Activated T-helper 2 cell treated with anti-CD3 and anti-CD28 coated beads, Interferon-gamma antibody, Interleukin-2, Interleukin-4, amounts not matched to agents 10 μg/mL and 5 μg/mL and 100 μg/mL, durations not matched to agents 14 hours and 24 hours and 36 hours (primary cell): ENCODE measurements at regions not wholly inside any gene's neighbourhood (a gene's known extent, or its start where the extent isn't known, plus 50 kb on each side); places are given as distances from the start of the nearest gene placed in this dataset.

Experiments used
- DNase-seq: peaks from one replicate; pipeline ENCODE4 v3.0.0; 2021; ENCODE audit warnings: low spot score
- H3K27ac Mint-ChIP-seq: one replicate; pipeline ENCODE4 v1.8.0; 2021; ENCODE audit warnings: mixed read lengths
- H3K27me3 Mint-ChIP-seq: one replicate; pipeline ENCODE4 v1.8.0; 2021; ENCODE audit warnings: low read depth, mixed read lengths
- H3K36me3 Mint-ChIP-seq: one replicate; pipeline ENCODE4 v1.8.0; 2021; ENCODE audit warnings: low read depth, mixed read lengths
- H3K4me1 Mint-ChIP-seq: one replicate; pipeline ENCODE4 v1.8.0; 2021; ENCODE audit warnings: low read depth, mixed read lengths
- H3K4me3 Mint-ChIP-seq: one replicate; pipeline ENCODE4 v1.8.0; 2021; ENCODE audit warnings: low read depth, mild to moderate bottlenecking, moderate library complexity, mixed read lengths
- H3K9me3 Mint-ChIP-seq: one replicate; pipeline ENCODE4 v1.8.0; 2021; ENCODE audit warnings: mixed read lengths
- intact Hi-C: fragments of 100-400 bp; cut with micrococcal nuclease; formaldehyde crosslinking; loops from one replicate; pipeline ENCODE4 v1.15.1; 2023

DNA sequence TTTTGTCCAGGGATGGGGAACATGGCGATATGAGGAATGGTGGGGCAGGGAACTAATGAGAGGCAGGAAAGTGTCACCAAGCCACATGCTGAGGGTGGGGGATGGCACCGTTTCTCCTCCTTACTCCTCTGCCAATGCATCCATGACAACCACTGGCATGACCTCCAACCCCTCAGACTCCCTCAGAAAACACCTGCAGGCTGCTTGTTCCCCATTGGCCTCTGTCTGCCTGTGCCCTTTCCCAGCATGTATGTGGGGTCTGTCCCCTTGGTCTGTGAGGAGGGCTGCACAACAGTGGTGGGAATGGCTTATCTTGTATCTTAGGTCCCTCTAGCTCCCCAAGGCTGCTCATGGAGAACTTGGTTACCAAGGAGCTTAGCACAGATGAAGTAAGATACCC, 137.2 kb upstream of the NGF start:
- Mint-ChIP-seq H3K36me3 (no peaks in the 10 kb centered on the region), H3K27me3 (peaks cover 2% of the 10 kb centered on the region), H3K4me1 (no peaks in the 10 kb centered on the region), H3K27ac (no peak overlapping the region), H3K9me3 (no peaks in the 10 kb centered on the region), H3K4me3 (no peak overlapping the region)
- intact Hi-C loops: no loop called here
- no peak for DNase-seq

DNA sequence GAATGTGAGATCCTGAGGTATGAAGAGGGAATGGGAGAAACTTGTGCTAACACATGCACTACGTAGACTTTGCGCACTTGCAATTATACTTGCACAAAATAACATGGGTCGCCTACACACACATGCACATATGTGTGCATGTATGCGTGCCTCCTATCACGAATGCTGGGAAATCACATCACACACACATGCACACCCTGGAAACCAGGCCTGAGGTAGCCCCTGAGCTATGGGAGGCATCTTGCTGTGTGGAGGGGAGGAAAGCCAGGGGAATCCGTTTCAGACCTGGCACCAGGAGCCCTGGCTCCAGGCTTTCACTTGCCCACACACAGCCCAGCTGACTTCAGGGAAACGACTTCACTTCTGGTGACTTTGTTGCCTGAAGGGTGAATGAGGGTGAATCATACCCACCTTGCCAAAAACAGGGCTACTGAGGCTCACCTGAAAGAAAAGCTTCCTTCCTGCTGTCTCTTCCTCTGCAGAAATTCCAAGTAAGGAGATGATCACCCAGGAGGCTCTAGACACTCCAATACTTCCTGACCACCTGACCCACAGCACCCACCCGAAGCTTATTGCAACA, 136.0 kb upstream of the NGF start:
- Mint-ChIP-seq H3K4me1 (peaks cover 2% of the 10 kb centered on the region), H3K27ac (no peak overlapping the region), H3K9me3 (no peaks in the 10 kb centered on the region), H3K27me3 (peaks cover 2% of the 10 kb centered on the region), H3K4me3 (no peak overlapping the region), H3K36me3 (no peaks in the 10 kb centered on the region)
- intact Hi-C loops: no loop called here
- no peak for DNase-seq

DNA sequence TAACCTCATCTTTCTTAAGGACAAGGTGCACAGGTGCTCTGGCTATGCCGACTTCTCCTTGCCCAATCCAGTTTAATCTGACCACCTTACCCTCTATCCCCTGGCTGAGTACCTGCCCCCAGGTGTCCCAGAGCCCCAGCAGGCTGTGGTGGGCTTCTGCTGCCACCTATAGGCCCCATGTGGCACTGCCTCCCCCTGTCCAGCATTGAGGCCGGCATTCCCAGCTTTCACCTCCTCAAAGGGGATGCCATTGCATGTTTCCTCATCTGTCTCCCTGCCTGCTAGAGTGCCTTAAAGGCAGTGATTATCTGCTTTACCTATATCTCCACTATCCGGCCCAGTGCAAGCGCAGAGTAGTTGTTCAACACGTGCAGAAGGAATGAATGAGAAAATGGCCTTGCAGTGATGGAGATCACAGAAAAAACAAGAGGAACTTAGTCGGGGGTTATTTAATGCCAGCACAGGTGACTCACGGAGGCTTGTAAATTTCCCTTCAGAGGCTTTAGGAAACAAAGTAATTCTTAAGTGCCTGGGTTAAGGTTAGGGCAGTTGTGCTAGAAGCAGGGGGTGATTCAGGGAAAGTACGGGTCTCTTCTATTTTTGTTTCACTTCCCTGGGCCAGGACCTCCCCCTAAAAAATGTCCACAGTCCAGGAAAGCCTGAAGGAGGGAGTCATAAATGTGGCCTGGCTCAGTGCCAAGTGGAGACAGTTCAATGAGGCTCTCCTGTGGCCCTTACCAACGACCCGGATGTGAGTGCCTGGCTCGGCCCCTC, 131.8 kb upstream of the NGF start:
- H3K4me3 Mint-ChIP-seq: no peak overlapping the region
- H3K4me1 Mint-ChIP-seq: peaks cover 2% of the 10 kb centered on the region
- no peak overlapping the region for H3K27ac Mint-ChIP-seq
- no peaks in the 10 kb centered on the region for H3K27me3 Mint-ChIP-seq
- H3K9me3 Mint-ChIP-seq: no peaks in the 10 kb centered on the region
- no peaks in the 10 kb centered on the region for H3K36me3 Mint-ChIP-seq
- intact Hi-C loops: loop anchor here (1.0 to 5.0 kb wide), 2 partner anchors 195 to 333 kb away; no protein-coding TSS in a partner anchor
- DNase-seq: no peak

DNA sequence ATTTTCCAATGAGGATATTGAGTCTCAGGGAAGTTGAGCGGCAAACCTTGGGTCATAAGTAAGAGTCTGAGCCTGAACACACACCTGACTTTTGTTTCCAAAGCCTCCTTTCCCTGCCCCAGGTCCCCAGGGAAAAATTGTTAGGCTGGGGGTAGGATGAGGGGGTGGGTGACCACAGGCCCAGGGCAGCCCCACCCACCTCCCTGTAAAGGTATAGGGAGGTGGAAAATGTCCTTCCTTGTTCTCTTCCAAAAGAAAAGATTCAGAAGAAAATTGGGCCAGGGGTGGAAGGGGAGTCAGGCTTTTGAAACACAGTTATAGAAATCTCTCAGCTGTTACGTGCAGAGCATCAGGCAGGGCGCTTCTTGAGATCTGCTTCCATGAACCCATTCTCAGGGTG, 129.7 kb upstream of the NGF start:
- H3K4me1 Mint-ChIP-seq: peaks cover 2% of the 10 kb centered on the region
- intact Hi-C loops: loop anchor here (5.0 kb wide), 1 partner anchor 330 kb away; no protein-coding TSS in a partner anchor
- no peaks in the 10 kb centered on the region for H3K9me3 Mint-ChIP-seq
- no peak for DNase-seq
- H3K36me3 Mint-ChIP-seq: no peaks in the 10 kb centered on the region
- H3K27ac Mint-ChIP-seq: no peak overlapping the region
- H3K27me3 Mint-ChIP-seq: no peaks in the 10 kb centered on the region
- H3K4me3 Mint-ChIP-seq: no peak overlapping the region

DNA sequence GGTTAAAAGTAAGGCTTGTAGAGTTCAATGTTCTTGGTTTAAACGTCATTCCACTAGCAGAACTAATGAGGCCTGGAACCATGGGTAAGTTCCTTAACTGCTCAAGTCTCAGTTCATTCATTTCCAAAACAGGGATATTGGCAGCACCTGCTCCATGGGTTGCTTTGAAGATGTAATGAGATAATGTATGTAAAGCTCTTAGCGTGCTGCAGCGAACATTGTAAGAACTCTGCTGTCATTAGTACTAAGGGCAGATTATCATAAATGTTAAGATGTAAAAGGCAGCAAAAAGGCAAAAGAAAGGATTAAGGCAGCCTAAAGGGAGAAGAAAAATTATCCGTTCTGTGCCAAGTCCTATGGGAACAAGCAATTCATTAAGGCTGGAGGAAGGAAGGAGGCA, 129.1 kb upstream of the NGF start:
- intact Hi-C loops: loop anchor here (5.0 kb wide), 1 partner anchor 330 kb away; no protein-coding TSS in a partner anchor
- Mint-ChIP-seq H3K9me3 (no peaks in the 10 kb centered on the region), H3K36me3 (no peaks in the 10 kb centered on the region), H3K27ac (no peak overlapping the region), H3K4me1 (peaks cover 2% of the 10 kb centered on the region), H3K27me3 (no peaks in the 10 kb centered on the region), H3K4me3 (no peak overlapping the region)
- DNase-seq: no peak

DNA sequence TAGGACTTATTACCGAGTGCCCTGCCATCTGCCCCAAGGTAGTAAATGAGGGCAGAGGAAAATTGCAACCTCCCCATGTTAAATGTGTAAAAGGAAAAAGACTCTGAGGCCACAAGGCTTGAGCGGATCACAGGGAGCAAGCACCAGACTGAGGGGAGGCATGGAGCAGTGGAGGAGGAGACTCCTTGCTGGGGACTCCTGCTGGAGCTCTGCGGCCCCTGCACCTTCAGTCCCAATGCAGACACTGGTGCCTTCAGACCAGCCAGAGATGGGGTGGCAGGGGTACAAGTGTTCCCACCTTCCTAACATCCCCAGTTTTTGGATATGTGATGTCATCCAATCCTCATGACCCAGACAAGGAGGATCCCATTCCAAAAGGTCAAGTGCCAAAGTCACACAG, 128.4 kb upstream of the NGF start:
- no peak for DNase-seq
- no peaks in the 10 kb centered on the region for H3K36me3 Mint-ChIP-seq
- intact Hi-C loops: loop anchor here (5.0 kb wide), 1 partner anchor 329 kb away; no protein-coding TSS in a partner anchor
- peaks cover 2% of the 10 kb centered on the region for H3K4me1 Mint-ChIP-seq
- H3K4me3 Mint-ChIP-seq: no peak overlapping the region
- H3K27me3 Mint-ChIP-seq: no peaks in the 10 kb centered on the region
- H3K27ac Mint-ChIP-seq: no peak overlapping the region
- no peaks in the 10 kb centered on the region for H3K9me3 Mint-ChIP-seq

DNA sequence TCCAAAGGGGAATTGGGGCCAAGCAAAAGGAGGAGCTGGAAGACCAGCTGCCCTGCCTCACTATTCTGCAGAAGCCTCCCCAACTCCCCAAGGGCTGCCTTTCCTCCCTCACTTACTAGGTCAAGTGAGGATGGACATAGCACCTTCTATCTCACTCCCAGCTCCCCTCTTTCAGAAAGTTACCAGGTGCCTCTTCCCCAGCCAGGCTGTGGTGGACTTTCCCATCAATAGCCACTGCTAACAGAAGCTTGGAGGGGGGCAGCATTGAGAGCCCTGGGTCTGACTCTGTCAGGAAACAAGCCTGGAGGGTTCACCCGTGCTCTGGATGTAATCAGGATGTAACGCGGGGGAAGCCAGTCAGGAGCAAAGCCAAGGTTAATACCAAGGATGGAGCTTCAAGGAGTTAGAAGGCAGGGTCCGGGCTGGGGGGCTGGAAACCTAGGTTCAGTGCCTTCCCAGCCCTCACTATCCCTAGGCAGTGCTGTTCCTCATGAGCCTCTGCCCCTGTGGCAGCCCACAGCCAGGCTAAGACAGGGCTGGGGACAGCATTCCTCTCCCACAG, 127.8 kb upstream of the NGF start:
- Mint-ChIP-seq H3K27me3 (no peaks in the 10 kb centered on the region), H3K36me3 (no peaks in the 10 kb centered on the region), H3K27ac (no peak overlapping the region), H3K4me3 (no peak overlapping the region), H3K4me1 (peaks cover 2% of the 10 kb centered on the region), H3K9me3 (no peaks in the 10 kb centered on the region)
- intact Hi-C loops: loop anchor here (5.0 kb wide), 1 partner anchor 329 kb away; no protein-coding TSS in a partner anchor
- DNase-seq: no peak

DNA sequence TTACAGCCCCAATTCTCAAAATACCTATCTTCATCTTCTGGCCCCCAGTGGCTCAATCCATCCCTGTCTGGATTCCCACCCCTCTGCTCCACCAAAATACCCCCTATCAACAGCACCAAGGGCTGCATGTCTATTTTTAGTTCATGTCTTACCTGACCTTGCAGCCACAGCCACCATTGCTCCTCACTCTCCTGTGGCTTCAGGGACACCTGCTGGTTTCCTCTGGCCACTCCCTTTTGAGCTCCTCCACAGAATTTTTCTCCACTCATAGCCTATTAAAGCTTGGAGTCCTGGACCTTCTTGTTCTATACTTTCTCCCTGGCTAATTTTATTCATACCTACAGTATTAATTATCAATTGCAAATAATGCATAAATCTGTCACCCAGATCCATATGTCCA, 125.3 kb upstream of the NGF start:
- Mint-ChIP-seq H3K36me3 (no peaks in the 10 kb centered on the region), H3K27ac (no peak overlapping the region), H3K9me3 (no peaks in the 10 kb centered on the region), H3K4me3 (no peak overlapping the region), H3K4me1 (no peaks in the 10 kb centered on the region), H3K27me3 (no peaks in the 10 kb centered on the region)
- DNase-seq: no peak
- intact Hi-C loops: no loop called here

DNA sequence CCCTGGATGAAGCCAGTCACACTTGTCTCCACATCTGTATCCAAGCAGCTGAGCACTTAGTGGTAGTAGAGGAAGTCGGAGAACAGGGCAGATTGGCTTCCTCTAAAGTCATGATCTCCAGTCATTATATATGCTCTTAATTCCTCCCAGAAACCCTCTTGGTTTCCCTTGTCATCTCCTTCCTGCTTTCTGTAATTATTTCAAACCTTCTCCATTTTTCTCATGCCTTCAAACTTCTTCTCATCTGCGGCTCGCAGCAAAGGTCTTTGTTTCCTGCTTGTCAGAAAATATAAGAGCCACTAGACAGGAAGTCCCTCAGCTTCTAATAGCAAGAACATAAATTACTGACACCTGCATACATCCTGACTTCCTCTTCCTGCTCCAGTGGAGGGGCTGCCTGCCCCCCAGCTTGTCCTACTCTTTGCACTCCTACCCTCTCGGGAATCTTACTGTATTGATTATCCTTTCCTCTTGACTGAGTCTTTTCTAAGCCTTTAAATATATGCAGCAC, 124.6 kb upstream of the NGF start:
- Mint-ChIP-seq H3K9me3 (no peaks in the 10 kb centered on the region), H3K4me1 (no peaks in the 10 kb centered on the region), H3K27me3 (no peaks in the 10 kb centered on the region), H3K4me3 (no peak overlapping the region), H3K36me3 (no peaks in the 10 kb centered on the region), H3K27ac (no peak overlapping the region)
- intact Hi-C loops: no loop called here
- no peak for DNase-seq

DNA sequence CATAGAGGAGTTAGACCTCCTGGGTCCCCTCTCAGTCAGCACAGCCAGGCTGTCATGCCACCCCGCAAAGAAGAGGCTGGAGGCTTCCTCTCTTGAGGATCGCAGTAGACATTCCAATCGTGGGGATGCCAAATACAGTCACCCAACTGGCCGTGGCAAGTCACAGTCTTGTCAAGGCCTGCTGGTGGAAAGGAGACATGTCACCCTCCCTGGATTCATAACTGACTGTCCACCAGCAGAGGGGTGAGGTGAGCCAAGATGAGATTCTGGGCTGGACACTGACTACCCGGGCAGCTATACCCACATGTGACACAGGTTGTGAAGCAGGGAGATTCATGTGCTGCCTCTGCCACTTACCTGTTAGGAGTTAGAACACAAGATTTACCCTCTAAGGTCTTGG, 123.5 kb upstream of the NGF start:
- Mint-ChIP-seq H3K9me3 (no peaks in the 10 kb centered on the region), H3K4me1 (no peaks in the 10 kb centered on the region), H3K27me3 (no peaks in the 10 kb centered on the region), H3K4me3 (no peak overlapping the region), H3K36me3 (no peaks in the 10 kb centered on the region), H3K27ac (no peak overlapping the region)
- intact Hi-C loops: no loop called here
- no peak for DNase-seq

DNA sequence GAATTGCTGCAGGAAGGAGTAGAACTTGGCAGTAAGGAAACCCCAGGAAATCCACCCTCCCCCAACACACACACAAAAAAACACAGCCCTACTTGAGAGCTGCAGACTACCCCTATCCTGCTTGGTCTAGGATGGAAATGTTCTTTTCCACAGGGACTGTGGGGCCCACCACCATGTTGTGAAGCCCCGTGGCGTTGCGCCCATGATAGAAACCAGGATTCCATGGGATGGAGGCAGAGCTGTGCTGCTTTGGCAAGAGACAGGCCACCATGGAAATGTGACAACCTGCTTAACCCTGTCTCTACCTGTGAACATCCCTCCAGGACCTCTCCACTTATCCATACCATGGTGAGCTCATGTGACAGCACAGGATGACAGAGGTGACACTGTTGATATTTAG, 121.1 kb upstream of the NGF start:
- Mint-ChIP-seq H3K27ac (no peak overlapping the region), H3K4me1 (no peaks in the 10 kb centered on the region), H3K36me3 (no peaks in the 10 kb centered on the region), H3K27me3 (no peaks in the 10 kb centered on the region), H3K9me3 (no peaks in the 10 kb centered on the region), H3K4me3 (no peak overlapping the region)
- intact Hi-C loops: no loop called here
- no peak for DNase-seq

DNA sequence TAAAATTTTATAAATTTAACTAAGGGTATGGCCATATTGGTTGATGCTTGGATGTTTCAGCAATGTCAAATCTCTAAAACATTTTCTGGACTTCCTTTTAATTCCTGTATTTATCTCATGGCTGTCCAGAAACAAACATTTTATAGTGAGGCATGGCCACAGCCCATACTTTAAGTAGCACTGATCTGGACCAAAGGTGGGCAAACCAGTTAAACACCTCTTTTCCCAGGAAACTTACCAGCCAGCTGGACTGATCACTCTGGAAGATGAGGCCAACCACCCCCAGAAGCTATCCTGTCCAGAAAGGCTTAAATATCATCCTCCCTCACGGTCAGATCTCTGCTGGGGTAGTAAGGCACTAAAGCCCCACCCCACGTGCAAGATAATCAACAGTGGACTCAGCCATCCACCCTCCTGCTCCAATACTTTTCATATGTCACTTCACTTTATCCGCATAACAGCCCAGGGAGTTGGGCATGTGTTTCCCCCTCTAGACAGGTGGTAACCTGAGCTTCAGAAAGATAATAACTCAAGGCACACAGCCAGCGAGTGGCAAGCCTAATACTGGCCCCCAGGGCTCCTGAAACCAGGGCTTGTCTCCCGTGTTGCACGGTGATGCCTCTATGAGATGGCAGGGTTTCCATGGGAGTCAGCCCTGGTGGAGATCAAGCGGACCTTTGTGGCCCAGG, 120.5 kb upstream of the NGF start:
- no peaks in the 10 kb centered on the region for H3K27me3 Mint-ChIP-seq
- H3K4me3 Mint-ChIP-seq: no peak overlapping the region
- H3K4me1 Mint-ChIP-seq: no peaks in the 10 kb centered on the region
- no peak overlapping the region for H3K27ac Mint-ChIP-seq
- intact Hi-C loops: no loop called here
- H3K36me3 Mint-ChIP-seq: no peaks in the 10 kb centered on the region
- no peak for DNase-seq
- H3K9me3 Mint-ChIP-seq: no peaks in the 10 kb centered on the region

DNA sequence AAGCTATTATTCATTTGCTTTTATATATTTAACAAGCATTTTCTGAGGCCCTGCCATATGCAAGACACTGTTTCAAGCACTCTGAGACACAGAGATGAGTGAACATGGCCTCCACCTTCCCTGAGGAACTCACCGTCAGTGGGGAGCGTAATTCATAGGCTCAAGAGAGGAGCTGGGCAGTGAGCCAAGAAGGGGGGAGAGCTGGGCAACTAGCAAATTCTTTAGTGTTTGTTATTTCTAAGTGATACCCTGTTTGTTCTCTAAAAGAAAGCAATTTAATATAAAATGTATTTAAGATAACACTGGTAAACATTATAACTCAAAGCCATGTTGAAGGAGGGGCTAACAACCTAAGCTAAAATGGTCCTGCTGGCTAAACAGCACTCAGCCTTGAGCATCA, 119.2 kb upstream of the NGF start:
- intact Hi-C loops: no loop called here
- H3K4me3 Mint-ChIP-seq: no peak overlapping the region
- no peak overlapping the region for H3K27ac Mint-ChIP-seq
- H3K27me3 Mint-ChIP-seq: no peaks in the 10 kb centered on the region
- H3K36me3 Mint-ChIP-seq: no peaks in the 10 kb centered on the region
- H3K4me1 Mint-ChIP-seq: no peaks in the 10 kb centered on the region
- no peaks in the 10 kb centered on the region for H3K9me3 Mint-ChIP-seq
- DNase-seq: no peak
